Inflammatory macrophage treated with lipopolysaccharide for 1 hour (primary cell): ENCODE measurements at regions not wholly inside any gene's neighbourhood (a gene's known extent, or its start where the extent isn't known, plus 50 kb on each side); places are given as distances from the start of the nearest gene placed in this dataset.

Experiments
- DNase-seq, 2 donors: peaks; one replicate each; pipeline ENCODE4 v3.0.0-alpha.2; 2020 to 2022

- DNase-seq = no peak
These were observed 374.0 kb upstream of the CDH9 start for GRCh38 chr5:27412384-27412783.

GRCh38 chr5:27406020-27406419 lies 367.6 kb upstream of the CDH9 start:
- DNase-seq = no peak

- no peak for DNase-seq
These were observed 365.0 kb upstream of the CDH9 start for GRCh38 chr5:27403243-27403882.

DNA sequence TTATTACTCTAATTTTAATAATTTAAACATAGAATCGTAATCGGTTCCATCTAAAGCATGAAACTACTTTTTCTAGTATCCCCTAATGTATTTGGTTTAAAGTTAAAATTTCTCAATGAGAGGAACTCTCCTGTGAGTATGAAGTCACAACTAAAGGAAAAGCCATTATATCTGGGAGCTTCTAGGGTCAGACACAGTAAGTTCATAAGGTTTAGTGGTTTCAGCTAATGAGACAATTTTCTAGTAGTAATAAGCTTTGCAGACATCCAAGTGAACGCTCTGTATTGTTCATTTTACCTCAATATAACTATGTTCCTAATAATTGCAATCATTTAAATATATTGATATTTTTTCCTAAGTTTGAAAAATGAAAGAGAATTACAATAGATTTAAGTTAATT lies 364.4 kb upstream of the CDH9 start:
- no peak for DNase-seq

DNA sequence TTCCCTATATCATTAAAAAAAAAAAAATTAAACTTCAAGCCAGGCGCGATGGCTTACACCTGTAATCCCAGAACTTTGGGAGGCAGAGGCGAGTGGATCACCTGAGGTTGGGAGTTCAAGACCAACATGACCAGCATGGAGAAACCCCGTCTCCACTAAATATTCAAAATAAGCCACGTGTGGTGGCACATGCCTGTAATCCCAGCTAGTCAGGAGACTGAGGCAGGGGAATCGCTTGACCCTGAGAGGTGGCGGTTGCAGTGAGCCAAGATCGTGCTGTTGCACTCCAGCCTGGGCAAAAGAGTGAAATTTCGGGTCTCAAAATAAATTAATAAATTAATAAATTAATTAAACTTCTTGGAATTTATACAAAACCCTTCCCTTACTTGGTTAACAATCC lies 358.6 kb upstream of the CDH9 start:
- no peak for DNase-seq

GRCh38 chr5:27392716-27393115 lies 354.3 kb upstream of the CDH9 start:
- DNase-seq = no peak

- no peak for DNase-seq
These were observed 351.3 kb upstream of the CDH9 start for GRCh38 chr5:27389696-27390095.

- DNase-seq = no peak
These were observed 350.4 kb upstream of the CDH9 start for GRCh38 chr5:27388755-27389154.

- DNase-seq = no peak
These were observed 349.2 kb upstream of the CDH9 start for GRCh38 chr5:27387535-27388073.

DNA sequence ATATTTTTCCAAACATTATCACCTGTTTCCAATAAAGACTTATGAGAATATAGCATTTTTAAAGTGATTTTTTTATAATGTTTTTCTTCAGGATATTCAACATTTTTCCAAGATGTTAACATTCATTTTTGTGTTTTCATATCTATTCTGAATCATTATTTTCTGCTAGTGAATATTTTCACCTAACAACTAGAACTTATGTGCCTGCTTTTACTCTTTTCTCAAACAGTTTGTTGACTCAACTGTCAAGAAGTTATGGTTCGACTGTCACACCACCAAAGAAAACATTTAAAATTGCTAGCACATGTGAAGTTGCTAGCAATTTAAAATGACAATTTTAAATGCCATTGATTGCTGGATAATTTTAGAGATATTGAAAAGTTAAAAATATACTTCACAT lies 343.3 kb upstream of the CDH9 start:
- no peak for DNase-seq

DNA sequence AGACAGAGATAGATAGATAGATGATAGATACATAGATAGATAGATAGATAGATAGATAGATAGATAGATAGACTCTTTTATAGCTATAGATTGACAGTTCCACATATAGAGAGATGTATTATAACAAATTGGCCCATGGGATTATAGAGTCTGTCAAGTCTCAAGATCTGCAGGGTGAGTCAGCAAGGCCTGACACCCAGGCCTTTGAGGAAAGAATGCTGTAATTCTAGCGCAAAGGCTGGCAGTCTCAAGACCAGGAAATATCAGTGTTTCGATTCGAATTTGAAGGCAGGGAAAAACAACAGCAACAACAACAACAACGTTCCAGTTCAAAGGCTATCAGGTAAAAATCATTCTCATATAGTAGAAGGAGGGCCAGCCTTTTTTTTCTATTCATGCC lies 339.2 kb upstream of the CDH9 start:
- no peak for DNase-seq

DNA sequence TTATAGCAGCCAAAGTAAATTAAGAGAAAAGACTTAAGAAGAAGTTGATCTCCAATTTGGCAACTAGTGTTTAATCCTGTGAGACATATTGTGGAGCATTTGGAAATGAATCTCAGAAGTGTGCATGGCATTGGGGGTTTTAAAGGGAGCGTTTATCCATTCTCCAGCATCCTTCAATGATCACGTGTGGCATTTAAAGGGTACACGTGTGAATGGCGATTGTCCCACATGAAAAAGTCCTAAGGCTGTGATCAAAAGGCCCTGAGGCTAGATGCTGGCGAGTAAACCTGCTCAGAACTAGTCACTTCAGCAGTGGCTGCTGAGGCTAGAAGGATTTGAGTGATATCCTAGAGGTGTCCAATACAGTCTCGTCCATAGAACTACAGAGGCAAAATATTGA lies 315.6 kb upstream of the CDH9 start:
- no peak for DNase-seq

DNA sequence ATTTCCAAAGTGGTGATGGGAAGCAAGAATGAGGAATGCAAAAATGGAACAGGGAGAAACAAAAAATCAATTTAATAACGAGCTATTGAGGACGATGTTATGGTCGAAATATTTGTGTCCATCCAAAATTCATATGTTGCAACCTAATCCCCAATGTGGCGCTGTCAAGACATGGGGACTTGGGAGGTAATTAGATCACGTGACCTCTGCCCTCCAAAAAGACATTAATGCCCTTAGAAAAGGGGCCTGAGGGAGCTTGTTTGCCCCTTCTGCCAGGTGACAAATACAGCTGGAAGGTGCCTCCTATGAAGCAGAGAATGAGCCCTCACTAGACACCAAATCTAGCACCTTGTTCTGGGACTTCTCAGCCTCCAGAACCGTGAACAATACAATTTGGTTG lies 315.2 kb upstream of the CDH9 start:
- DNase-seq = no peak

DNA sequence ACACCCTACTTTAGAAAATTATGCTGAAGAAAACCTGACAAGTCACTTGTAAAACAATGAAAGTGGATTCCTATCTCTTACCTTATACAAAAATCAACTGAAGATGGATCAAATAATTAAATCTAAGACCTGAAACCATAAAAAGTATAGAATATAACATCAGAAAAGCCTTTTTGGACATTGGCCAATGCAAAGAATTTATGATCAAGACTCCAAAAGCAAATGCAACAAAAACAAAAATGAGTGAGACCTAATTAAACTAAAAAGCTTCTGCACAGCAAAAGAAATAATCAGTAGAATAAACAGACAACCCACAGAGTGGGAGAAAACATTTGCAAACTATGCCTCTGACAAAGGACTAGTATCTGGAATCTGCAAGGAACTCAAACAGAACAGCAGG lies 303.0 kb upstream of the CDH9 start:
- no peak for DNase-seq

- no peak for DNase-seq
These were observed 298.4 kb upstream of the CDH9 start for GRCh38 chr5:27336817-27337216.

DNA sequence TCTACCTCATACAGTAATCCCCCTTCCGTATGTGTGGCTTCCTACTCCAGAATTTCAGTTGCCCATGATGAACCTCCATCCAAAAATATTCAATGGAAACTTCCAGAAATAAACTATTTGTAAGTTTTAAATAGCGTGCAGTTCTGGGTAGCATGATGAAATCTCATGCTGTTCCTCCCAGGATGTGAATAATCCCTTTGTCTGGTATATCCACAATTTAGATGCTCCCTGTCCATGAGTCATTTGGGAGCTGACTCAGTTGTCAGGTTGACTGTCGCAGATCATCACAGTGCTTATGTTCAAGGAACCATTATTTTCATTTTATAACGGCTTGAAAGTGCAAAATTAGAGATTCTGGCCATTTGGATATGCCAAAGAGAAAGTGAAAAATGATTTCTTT lies 290.1 kb upstream of the CDH9 start:
- no peak for DNase-seq

DNA sequence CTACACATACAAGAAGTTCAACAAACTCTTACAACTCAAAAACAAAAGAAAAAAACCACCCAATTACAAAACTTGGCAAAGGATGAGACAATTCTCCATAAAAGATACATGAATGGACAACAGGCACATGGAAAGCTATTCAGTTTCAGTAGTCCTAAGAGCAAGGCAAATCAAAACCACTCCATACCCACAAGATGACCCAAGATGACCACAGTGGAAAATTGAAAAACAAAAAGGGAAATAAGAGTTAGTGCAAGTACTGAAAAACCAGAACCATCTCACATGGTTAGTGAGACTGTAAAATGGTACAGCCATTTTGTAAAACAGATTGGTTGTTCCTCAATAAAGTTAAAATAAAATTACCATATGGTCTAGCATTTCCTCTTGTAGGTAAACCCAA lies 287.1 kb upstream of the CDH9 start:
- DNase-seq = no peak

- DNase-seq = no peak
These were observed 280.3 kb upstream of the CDH9 start for GRCh38 chr5:27318701-27319100.

DNA sequence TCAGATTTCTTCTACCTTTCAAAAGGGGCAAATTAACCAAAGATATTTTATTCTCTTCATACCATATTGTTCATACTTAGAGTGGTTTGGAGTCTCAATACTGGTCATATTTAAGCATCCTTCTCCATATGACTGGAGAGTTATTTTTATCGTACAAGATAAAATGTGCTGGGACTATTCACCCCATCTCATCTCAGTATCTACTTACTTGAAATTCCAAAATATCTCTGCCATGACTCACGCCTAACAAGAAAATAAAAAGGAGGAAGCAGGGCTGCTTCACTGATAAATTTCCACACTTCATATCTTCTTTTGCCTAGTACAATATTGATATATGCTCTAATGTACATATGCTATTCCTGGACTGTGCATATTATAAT lies 277.9 kb upstream of the CDH9 start:
- no peak for DNase-seq

GRCh38 chr5:27315363-27316270 lies 277.2 kb upstream of the CDH9 start:
- no peak for DNase-seq

- DNase-seq = peak in 1 of 2 donors; percentile 8
These were observed 275.2 kb upstream of the CDH9 start for GRCh38 chr5:27313549-27313948.

GRCh38 chr5:27312291-27312893 lies 274.0 kb upstream of the CDH9 start:
- no peak for DNase-seq

- no peak for DNase-seq
These were observed 273.2 kb upstream of the CDH9 start for GRCh38 chr5:27311544-27311943.

GRCh38 chr5:27308153-27308552 lies 269.8 kb upstream of the CDH9 start:
- no peak for DNase-seq
